T47D (cell line): ENCODE measurements at regions not wholly inside any gene's neighbourhood (a gene's known extent, or its start where the extent isn't known, plus 50 kb on each side); places are given as distances from the start of the nearest gene placed in this dataset.
A peak's percentile ranks its signal among the peaks of the same experiment; 100 is the strongest.
"Not testable (repeated sequence)": the region's sequence is repeated elsewhere in the genome, so short reads cannot be mapped to it uniquely, and the experiment has no call there.

ENCODE experiments used
- DNase-seq, 2 experiments: peaks; one replicate each; pipeline versions ENCODE4 v3.0.0 to v3.0.0-alpha.2; 2011 to 2012; ENCODE audit warnings: low read depth in 1 of 2, low spot score in 1 of 2
- JUND ChIP-seq: IDR thresholded peaks from 2 replicates; pipeline ENCODE4 v1.6.1; 2012; ENCODE audit warnings: low read depth
- in situ Hi-C: cut with HindIII; loops from 2 replicates; pipeline ENCODE4 v1.10.0; 2016; ENCODE audit warnings: low sequenced_read_pairs, low pct_unique_long_range_greater_than_20kb

DNA sequence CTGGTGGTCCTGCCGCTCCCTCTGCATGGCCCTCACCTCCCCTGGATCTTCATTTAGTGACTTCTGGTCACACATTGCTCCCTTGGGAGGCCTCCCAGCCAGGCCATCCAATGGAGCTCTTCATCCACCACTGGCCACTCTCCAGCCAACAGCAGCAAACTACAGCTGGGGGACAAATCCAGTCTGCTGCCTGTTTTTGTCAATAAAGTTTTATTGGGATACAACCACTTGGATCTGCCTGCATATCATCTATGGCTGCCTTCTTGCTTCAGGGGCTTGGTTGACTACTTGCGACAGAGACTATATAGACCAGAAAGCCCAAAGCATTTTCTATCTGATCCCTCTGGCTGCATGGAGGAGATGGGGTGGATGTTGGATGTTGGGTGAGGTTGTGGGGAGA lies 156.6 kb upstream of the SULF2 start:
- no peak for DNase-seq
- no peak for TF ChIP-seq JUND
- in situ Hi-C loops = no loop called here

DNA sequence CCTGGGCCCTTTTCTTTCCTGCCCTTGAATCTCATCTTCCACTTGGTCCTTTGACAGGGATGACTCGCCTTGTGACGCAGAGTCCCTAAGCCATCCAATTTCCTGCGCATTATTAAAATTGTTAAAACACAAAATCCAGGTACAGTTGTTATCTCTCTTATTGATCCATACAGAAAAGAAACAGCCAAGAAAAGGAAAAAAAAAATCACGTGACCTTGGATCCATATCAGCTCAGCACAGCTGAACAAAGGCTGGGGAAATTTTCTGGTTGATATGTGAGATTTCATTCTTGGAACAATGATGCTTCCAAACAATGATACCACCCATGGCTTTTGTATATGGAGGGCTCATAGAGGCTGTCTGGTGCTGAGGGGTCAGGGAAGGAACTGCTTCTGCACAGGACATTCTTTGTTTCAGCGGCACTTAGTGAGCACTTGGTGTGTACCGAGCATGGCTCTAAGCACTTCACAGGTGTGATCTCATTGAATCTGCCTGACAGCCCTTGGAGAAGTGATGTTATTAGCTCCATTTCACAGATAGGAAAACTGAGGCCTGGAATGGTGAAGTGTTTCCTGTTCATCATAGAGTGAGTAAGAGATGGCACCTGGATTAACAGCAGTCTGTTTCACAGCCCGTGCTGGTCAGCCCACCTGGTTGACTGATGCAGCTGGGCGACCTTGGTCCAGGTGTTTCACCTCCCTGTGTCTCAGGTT lies 155.0 kb upstream of the SULF2 start:
- no peak for TF ChIP-seq JUND
- in situ Hi-C loops = no loop called here
- DNase-seq = no peak

DNA sequence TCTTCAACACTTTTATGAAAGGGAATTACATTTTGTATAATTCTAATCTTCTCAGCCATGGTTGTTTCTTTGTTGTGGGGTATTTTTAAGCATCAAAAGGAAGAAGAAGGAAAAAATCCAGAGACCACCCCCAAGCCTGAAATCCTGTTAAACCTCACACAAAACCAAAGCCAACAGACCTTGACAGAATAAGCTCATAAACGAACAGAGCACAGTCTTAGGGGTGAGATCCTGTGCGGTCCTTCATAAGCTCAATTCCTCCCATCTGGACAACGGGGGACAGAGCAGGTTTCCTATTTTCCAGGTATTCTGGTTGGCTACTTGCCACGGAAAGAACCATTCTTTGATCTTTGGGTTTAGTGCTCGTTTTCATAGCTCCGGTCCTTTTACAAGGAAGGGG lies 151.3 kb upstream of the SULF2 start:
- DNase-seq = no peak
- no peak for TF ChIP-seq JUND
- in situ Hi-C loops = no loop called here

DNA sequence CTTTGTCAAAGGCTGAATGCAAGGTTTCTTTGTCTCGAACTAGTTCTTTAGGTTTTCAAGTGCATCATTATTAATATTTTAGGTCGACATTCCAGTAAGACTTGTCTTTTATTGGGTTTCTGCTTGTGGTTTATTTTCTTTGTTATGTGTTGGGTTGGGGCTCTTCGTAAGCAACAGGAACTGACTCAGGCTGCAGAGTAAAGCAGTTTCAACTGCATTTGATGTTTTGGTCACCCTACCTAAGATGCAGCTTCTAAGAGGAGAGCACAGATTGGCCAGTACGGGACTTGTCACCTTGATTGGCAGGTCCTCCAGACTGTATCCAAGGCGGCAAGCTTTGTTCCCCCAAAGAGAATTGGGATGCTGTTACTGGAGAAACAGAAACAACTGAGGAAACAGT lies 149.5 kb upstream of the SULF2 start:
- in situ Hi-C loops = no loop called here
- TF ChIP-seq JUND = no peak
- DNase-seq = no peak

DNA sequence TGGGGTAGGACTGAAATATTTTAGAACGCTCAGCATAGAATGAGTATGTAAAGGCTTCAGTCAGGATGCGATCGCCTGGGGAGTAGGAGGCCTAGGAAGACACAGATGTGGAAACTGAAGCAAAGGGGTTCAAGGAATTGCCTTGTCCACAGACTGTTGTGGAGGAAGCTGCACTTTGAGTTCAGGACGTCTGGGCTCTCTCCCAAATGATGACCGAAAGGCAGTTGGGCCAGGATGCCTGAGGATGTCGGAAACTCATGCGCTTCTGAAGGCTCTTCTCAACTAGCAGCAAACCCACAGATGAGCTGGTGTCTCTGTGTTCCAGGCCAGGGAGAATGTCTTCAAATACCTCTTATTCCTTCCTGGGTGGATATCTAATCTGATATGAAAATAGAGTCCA lies 146.2 kb upstream of the SULF2 start:
- no peak for DNase-seq
- in situ Hi-C loops = no loop called here
- no peak for TF ChIP-seq JUND

DNA sequence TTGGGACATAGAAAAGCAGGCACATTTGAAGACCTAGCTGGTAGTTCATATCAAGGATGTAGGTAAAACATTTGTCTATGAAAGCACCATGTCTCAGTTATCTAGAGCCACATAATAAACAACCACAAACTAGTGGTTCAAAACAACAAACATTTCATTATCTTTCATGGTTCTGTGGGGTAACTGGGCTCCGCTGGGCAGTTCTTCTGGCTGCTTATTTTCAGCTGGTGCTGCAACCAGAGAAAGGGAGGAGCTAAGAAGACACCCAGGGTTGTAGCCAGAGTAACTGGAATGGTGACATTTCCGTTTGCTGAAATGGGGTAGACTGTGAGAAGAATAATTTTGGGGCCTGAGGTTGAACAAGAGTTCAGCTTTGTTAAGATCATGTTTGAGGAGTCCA lies 145.7 kb upstream of the SULF2 start:
- DNase-seq = peak in 1 of 2 experiments; percentile 57
- in situ Hi-C loops = no loop called here
- no peak for TF ChIP-seq JUND

DNA sequence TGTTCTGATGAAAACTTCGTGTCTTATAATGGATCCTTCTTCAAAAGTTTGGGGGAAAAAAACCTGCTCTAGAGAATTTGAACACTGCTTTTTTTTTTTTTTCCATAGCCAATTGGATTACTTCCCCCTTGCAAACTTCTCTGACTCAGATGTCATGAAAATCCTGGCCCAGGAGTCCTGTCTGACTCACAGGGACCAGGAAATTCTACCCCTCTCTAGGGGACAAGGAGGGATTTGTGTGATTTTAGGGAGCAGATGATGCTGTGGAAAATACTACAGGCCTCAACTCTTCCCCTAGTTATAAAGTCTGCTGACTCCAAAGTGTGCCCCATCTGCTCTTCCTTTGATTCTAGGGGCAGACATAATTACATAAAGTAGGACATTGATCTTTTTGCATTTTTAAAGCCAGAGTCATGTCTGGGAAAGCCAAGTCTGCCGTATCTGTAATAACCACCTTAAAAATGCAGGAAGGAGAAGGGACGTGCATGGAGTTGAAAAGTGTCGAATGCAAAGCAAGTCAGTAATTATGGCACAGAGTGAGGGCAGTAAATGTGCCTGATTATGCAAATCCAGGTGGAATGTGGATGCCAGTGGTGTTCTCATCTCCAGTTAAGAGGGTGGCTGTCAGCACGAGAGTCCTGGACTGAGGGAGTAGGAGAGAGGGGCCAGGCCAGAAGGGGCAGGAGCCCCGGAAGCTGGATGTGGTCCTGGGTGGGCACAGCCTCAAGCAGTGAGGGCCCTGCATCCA lies 144.3 kb upstream of the SULF2 start:
- no peak for TF ChIP-seq JUND
- in situ Hi-C loops = no loop called here
- no peak for DNase-seq

DNA sequence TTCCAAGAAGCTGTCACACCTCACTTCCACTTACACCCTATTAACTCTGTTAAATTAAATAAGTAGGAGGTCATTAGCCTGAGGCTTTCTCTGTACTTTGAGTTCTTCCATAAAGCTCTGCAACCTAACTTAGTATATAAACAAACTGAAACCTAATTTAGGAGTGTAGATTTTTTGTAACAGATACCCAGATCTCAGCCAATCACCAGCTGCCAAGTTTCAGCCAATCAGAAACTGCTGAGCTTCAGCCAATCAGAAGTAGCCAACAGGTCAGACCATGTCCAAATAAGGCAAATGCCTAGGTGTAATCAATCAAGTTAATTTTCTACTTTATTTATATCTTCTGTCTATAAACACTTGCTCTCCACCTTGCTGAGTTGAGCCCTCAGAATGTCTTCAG lies 142.7 kb upstream of the SULF2 start:
- in situ Hi-C loops = no loop called here
- DNase-seq = peak in 1 of 2 experiments; percentile 49
- no peak for TF ChIP-seq JUND

DNA sequence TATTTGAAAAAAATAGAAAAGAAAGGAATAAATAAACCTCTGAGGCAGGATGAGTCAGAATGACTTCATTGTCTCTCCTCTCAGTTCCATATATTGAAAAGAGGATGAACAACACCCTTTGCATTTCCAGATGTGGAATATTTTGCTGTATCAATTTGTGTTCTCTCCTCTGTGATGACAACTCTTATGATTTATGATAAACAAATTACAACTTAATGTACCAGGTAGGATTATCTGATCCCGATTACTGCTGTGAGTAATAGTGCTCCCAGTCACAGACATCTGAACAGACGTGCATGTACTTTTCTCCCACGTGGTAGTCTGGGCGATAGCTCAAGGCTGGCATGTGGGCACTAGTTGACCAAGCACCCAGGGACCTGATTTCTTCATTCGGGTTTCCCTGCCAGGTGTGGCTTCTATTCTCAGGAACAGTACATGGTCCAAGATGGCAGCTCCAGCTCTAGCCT lies 142.1 kb upstream of the SULF2 start:
- DNase-seq = no peak
- no peak for TF ChIP-seq JUND
- in situ Hi-C loops = no loop called here

DNA sequence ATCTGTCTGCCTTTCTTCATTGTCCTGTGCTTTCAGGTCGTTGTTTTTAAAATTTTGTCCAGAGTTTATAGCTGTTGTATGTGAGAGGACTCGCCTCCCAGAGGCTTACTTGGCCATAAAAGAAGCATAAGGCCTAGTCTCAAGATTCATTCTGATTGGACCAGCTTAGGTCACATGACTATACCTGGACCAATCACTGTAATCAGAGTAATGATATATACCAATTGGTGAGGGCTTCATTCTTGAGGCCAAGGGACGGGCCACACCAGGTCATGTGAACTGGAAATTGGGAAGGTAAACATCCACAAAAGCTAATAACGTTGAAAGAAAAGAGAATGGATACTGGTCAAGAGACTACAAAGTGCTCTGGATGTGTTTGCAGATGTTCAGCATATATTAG lies 141.4 kb upstream of the SULF2 start:
- in situ Hi-C loops = no loop called here
- DNase-seq = no peak
- no peak for TF ChIP-seq JUND

DNA sequence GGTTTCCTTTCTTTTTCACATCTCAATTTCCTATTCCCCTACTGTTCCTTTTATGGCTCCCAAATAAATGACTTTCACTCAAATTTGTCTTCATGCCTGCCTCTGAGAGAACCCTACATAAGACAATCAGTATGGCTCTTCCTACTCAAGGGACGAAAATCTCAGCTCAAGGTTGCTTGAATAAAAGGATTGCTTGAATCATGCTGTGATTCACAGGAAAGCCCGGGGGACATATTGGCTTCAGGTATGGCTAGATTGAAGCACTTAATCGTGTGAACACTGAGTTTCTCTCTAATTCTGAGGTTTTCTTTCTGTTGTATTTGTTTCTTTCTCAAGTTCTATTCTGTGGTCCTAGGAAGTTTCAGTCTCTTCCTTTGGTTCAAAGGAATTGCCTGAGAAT lies 140.3 kb upstream of the SULF2 start:
- in situ Hi-C loops = no loop called here
- DNase-seq = no peak
- no peak for TF ChIP-seq JUND

DNA sequence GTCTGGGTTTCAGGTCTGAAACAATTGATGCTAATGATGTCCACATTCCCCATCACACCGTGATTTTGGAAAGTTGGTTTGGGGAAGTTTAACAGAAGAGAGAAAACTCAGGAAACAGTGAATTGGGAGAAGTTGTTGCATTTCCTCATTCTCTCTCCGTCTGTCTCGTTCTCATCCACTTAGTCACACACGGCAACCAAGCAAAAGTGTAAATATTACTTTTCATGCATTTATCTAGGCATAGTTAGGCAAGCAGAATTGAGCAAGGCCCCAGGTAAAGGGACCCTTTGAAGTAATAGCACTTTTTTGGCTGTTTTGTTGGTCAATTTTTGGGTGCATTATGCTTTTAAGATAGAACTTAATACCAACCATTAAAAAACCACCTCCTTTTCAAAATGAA lies 137.0 kb upstream of the SULF2 start:
- TF ChIP-seq JUND = no peak
- in situ Hi-C loops = no loop called here
- no peak for DNase-seq

DNA sequence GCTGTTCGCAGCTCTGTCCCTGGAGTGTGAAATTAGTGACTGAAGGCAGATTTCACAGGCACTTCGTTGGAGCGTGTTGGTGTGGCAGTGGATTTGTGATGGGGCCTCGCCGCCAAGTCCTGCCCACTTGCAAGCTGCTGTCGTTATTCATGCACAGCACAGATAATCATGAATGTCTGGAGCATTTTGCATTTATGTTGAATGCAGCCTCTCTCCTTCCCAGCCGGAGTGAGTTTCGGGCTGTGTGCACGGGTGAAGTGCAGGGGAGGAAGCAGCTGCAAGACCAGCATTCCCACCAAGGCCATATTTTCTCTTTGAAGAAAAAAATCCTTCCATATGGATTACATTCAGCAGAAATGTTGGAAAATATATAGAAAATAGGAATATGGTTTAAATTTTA lies 136.5 kb upstream of the SULF2 start:
- in situ Hi-C loops, DNase-seq: not testable (repeated sequence)
